MCF 10A (cell line): ENCODE measurements at regions not wholly inside any gene's neighbourhood (a gene's known extent, or its start where the extent isn't known, plus 50 kb on each side); places are given as distances from the start of the nearest gene placed in this dataset.
"Not testable (repeated sequence)": the region's sequence is repeated elsewhere in the genome, so short reads cannot be mapped to it uniquely, and the experiment has no call there.

Experiments
- BruUV-seq: library from RNA; stranded (reverse); fragments of 400-500 nt; replicated peaks from 2 replicates; lab custom pipeline; 2021; lab: Mats Ljungman, UMichigan
- CTCF ChIA-PET: fragments of 300-600 bp; sonication (Branson Sonifier 250); formaldehyde crosslinking; extraction: SDS; loops from one replicate; lab custom pipeline; 2021; ENCODE audit warnings: antibody characterized with exemption, inconsistent platforms; lab: Yijun Ruan, JAX
- POLR2A ChIA-PET: fragments of 300-600, 350-650 bp; sonication (Branson Sonifier 250); formaldehyde crosslinking; extraction: SDS; loops from one replicate; lab custom pipeline; 2020; ENCODE audit warnings: antibody characterized with exemption, inconsistent platforms; lab: Yijun Ruan, JAX
- DNase-seq: peaks from one replicate; pipeline ENCODE4 v3.0.0-alpha.2; 2018; ENCODE audit not compliant: unreplicated experiment
- H3K27ac Mint-ChIP-seq: one replicate; pipeline ENCODE4 v1.8.0; 2022; ENCODE audit warnings: mild to moderate bottlenecking, low read depth, mixed read lengths; ENCODE audit not compliant: unreplicated experiment
- H3K27me3 Mint-ChIP-seq: one replicate; pipeline ENCODE4 v1.8.0; 2022; ENCODE audit warnings: mixed read lengths; ENCODE audit not compliant: insufficient read depth, unreplicated experiment
- H3K36me3 Mint-ChIP-seq: one replicate; pipeline ENCODE4 v1.8.0; 2022; ENCODE audit warnings: mild to moderate bottlenecking, moderate library complexity, mixed read lengths; ENCODE audit not compliant: insufficient read depth, unreplicated experiment
- H3K4me1 Mint-ChIP-seq: one replicate; pipeline ENCODE4 v1.8.0; 2022; ENCODE audit warnings: mixed read lengths; ENCODE audit not compliant: insufficient read depth, unreplicated experiment
- H3K4me3 Mint-ChIP-seq: one replicate; pipeline ENCODE4 v1.8.0; 2022; ENCODE audit warnings: mild to moderate bottlenecking, moderate library complexity, mixed read lengths; ENCODE audit not compliant: unreplicated experiment
- H3K9me3 Mint-ChIP-seq: one replicate; pipeline ENCODE4 v1.8.0; 2022; ENCODE audit warnings: mixed read lengths; ENCODE audit not compliant: unreplicated experiment
- intact Hi-C: fragments of 100-400 bp; cut with micrococcal nuclease; formaldehyde crosslinking; loops from 2 replicates; pipeline ENCODE4 v1.14.1; 2022
- TF ChIP-seq, protein P1 (sequence below): fragments of 200-600 bp; IDR thresholded peaks from one replicate; pipeline ENCODE4 v1.8.0; 2022; ENCODE audit warnings: antibody characterized with exemption, mild to moderate bottlenecking; ENCODE audit not compliant: unreplicated experiment

DNA sequence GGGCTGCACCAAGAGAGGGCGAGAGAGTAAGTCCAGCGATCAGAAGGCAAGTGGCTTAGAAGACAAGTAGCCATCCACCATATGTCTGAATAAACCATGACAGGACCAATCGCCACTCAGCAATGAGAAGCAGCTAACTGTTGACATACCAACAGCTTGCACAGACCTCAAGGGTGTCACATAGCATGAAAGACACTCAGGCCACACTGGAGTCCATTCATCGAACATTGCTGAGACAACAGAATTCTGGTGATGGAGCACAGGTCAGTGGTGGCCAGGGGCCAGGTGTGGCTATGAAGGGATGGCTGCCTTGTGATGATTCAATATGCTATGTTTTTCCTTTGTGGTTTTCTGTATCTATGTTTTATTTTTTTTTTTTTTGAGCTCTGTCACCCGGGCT lies 236.2 kb upstream of the FRG2C start:
- not testable (repeated sequence) for BruUV-seq, H3K4me1 Mint-ChIP-seq

DNA sequence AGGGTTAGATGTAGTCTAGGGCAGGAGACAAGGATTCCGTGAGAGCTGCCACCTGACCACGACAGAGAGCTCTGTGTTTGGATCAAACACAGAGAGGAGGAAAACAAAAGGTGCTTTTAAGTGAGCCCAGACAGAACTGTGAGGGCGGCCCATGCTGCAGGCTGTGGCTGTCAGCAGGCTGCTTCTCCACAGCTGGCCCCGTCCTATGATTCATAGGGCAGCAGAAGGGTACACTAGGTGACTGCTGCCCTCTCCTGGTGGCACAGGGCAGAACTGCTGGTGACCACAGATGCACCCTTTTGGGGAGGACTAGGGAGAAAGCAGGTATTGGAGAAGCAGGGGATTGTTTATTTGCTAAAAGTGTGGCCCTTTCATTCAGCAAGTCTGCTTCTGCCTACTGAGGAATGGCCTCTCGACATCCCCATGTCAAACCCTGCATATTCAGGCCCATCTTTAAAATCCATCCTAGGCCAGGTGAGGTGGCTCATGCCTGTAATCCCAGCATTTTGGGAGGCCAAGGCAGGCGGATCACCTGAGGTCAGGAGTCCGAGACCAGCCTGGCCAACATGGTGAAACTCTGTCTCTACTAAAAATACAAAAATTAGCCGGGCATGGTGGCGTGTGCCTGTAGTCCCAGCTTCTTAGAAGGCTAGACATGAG lies 234.4 kb upstream of the FRG2C start:
- CTCF ChIA-PET = interaction anchor here (0.7 to 3.5 kb wide), 10 partner anchors 9 to 284 kb away, joined by 3 to 22 read pairs (median 4); no protein-coding TSS in a partner anchor
- H3K4me3 Mint-ChIP-seq, POLR2A ChIA-PET, BruUV-seq, H3K4me1 Mint-ChIP-seq, H3K27ac Mint-ChIP-seq, H3K9me3 Mint-ChIP-seq, H3K27me3 Mint-ChIP-seq: not testable (repeated sequence)
- H3K36me3 Mint-ChIP-seq = peaks cover 69% of the 10 kb centered on the region
- TF ChIP-seq, protein P1, sequence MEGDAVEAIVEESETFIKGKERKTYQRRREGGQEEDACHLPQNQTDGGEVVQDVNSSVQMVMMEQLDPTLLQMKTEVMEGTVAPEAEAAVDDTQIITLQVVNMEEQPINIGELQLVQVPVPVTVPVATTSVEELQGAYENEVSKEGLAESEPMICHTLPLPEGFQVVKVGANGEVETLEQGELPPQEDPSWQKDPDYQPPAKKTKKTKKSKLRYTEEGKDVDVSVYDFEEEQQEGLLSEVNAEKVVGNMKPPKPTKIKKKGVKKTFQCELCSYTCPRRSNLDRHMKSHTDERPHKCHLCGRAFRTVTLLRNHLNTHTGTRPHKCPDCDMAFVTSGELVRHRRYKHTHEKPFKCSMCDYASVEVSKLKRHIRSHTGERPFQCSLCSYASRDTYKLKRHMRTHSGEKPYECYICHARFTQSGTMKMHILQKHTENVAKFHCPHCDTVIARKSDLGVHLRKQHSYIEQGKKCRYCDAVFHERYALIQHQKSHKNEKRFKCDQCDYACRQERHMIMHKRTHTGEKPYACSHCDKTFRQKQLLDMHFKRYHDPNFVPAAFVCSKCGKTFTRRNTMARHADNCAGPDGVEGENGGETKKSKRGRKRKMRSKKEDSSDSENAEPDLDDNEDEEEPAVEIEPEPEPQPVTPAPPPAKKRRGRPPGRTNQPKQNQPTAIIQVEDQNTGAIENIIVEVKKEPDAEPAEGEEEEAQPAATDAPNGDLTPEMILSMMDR = peak; percentile 77
- peak; percentile 78 for DNase-seq
- intact Hi-C loops = loop anchor here (1.0 to 5.0 kb wide), 2 partner anchors 172 to 237 kb away; no protein-coding TSS in a partner anchor

More for the DNA sequence above, 236.2 kb upstream of the FRG2C start:
- POLR2A ChIA-PET, H3K27ac Mint-ChIP-seq, H3K4me3 Mint-ChIP-seq, intact Hi-C loops, H3K9me3 Mint-ChIP-seq, H3K27me3 Mint-ChIP-seq, DNase-seq: not testable (repeated sequence)
- peaks cover 74% of the 10 kb centered on the region for H3K36me3 Mint-ChIP-seq
- CTCF ChIA-PET = interaction anchor here (1.0 to 1.8 kb wide), 3 partner anchors 135 to 236 kb away, joined by 4 read pairs; no protein-coding TSS in a partner anchor

- CTCF ChIA-PET = interaction anchor here (0.7 to 3.5 kb wide), 5 partner anchors 8 to 285 kb away, joined by 3 to 22 read pairs (median 4); no protein-coding TSS in a partner anchor
- POLR2A ChIA-PET, BruUV-seq, DNase-seq, H3K9me3 Mint-ChIP-seq, H3K4me1 Mint-ChIP-seq, H3K27me3 Mint-ChIP-seq, H3K4me3 Mint-ChIP-seq, H3K27ac Mint-ChIP-seq: not testable (repeated sequence)
- intact Hi-C loops = loop anchor here (5.0 kb wide), 1 partner anchor 173 kb away; no protein-coding TSS in a partner anchor
- H3K36me3 Mint-ChIP-seq = peaks cover 67% of the 10 kb centered on the region
Observed at GRCh38 chr3:75430406-75430805, 233.7 kb upstream of the FRG2C start.

DNA sequence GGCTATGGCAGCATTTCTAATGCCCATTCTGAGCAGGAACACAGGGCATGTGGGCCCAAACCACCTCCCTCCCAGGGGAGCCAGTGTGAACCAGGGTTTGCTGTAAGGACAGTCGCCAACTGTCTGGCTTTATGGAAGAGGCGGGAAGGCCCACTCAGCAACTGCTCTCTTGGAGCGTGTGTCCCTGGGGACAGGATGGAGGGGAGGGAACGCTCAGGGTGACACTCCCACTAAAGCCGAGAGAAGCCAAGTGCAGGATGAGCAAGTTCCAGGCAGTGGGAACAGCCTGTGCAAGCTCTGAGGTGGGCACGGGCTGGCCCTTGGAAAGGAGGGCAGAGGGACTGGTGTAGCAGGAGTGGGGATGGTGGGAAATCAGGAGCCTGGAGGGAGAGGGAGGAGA lies 233.0 kb upstream of the FRG2C start:
- CTCF ChIA-PET = interaction anchor here (2.0 to 3.5 kb wide), 2 partner anchors 9 to 170 kb away, joined by 4 to 18 read pairs; no protein-coding TSS in a partner anchor
- H3K27ac Mint-ChIP-seq, H3K9me3 Mint-ChIP-seq, DNase-seq, BruUV-seq, H3K4me1 Mint-ChIP-seq, POLR2A ChIA-PET, H3K27me3 Mint-ChIP-seq, H3K4me3 Mint-ChIP-seq: not testable (repeated sequence)
- intact Hi-C loops = loop anchor here (5.0 kb wide), 1 partner anchor 174 kb away; no protein-coding TSS in a partner anchor
- H3K36me3 Mint-ChIP-seq = peaks cover 60% of the 10 kb centered on the region

- Mint-ChIP-seq H3K36me3 (peaks cover 57% of the 10 kb centered on the region), H3K4me1 (peaks cover 10% of the 10 kb centered on the region)
- H3K9me3 Mint-ChIP-seq, DNase-seq, H3K27ac Mint-ChIP-seq, H3K4me3 Mint-ChIP-seq, POLR2A ChIA-PET, BruUV-seq, H3K27me3 Mint-ChIP-seq: not testable (repeated sequence)
- intact Hi-C loops = loop anchor here (5.0 kb wide), 1 partner anchor 175 kb away; no protein-coding TSS in a partner anchor
- CTCF ChIA-PET = interaction anchor here (0.6 kb wide), 1 partner anchor 602 kb away, joined by 3 read pairs; no protein-coding TSS in a partner anchor
Observed at GRCh38 chr3:75432466-75432865, 231.7 kb upstream of the FRG2C start.

DNA sequence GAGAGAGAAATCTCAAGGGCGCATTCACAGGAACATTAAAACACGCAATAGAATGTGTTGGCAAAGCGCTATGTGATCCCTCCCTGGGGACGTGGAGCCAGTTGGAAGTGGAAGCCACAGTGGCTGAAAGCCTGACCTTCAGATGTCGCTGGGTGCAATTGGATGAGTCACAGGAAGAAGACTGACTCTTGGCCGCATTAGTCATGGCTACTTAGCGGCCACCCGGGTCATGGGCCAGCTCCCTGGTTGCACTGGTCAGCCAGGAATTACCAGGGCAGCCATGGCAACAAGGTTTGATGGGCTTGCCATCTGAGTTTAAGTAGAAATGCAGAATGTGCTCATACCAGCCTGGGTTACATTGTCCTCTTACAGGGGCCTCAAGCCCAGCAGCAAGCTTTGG lies 231.2 kb upstream of the FRG2C start:
- H3K27me3 Mint-ChIP-seq, H3K9me3 Mint-ChIP-seq, H3K4me3 Mint-ChIP-seq, H3K27ac Mint-ChIP-seq, BruUV-seq, POLR2A ChIA-PET: not testable (repeated sequence)
- peak; percentile 87 for DNase-seq
- peaks cover 10% of the 10 kb centered on the region for H3K4me1 Mint-ChIP-seq
- H3K36me3 Mint-ChIP-seq = peaks cover 53% of the 10 kb centered on the region
- intact Hi-C loops = loop anchor here (5.0 kb wide), 1 partner anchor 176 kb away; no protein-coding TSS in a partner anchor
- CTCF ChIA-PET = interaction anchor here (0.6 kb wide), 1 partner anchor 601 kb away, joined by 3 read pairs; no protein-coding TSS in a partner anchor

- CTCF ChIA-PET, BruUV-seq, DNase-seq, H3K9me3 Mint-ChIP-seq, H3K27ac Mint-ChIP-seq, H3K27me3 Mint-ChIP-seq, POLR2A ChIA-PET, H3K4me3 Mint-ChIP-seq: not testable (repeated sequence)
- peaks cover 10% of the 10 kb centered on the region for H3K4me1 Mint-ChIP-seq
- intact Hi-C loops = loop anchor here (5.0 kb wide), 1 partner anchor 176 kb away; no protein-coding TSS in a partner anchor
- H3K36me3 Mint-ChIP-seq = peaks cover 49% of the 10 kb centered on the region
Observed at GRCh38 chr3:75433295-75433694, 230.8 kb upstream of the FRG2C start.

DNA sequence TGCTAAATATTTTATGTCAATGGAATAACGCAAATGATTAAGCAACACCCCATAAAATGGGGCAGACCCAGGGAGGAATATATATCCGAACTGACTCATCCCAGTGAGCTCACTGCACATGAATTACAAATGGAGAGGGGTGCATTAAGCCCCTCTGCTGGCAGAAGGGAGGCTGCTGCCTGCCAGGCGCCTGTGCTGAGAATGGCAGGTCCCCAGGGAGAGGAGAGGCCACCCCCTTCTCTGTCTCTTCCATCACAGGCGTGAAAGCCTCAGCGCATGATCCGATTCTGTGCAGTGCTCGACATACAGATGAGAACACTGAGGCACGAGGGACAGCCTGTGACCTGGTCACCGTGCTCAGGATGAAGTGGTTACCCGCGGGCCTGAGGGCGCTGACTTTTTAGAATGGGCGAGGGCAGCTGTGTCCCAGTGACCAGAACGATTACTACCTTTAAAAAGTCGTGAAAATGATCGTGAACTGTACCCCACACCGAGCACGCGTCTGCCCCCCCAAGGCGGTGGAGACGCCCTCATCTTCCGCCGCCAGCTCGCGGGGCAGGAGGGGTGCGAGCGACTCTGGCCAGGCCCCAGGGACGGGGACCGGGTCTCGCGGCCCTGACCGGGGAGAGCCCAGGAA lies 229.7 kb upstream of the FRG2C start:
- intact Hi-C loops = loop anchor here (5.0 kb wide), 1 partner anchor 177 kb away; no protein-coding TSS in a partner anchor
- peak overlapping the region; percentile 97 for H3K27ac Mint-ChIP-seq
- H3K9me3 Mint-ChIP-seq, BruUV-seq, CTCF ChIA-PET, H3K27me3 Mint-ChIP-seq, POLR2A ChIA-PET: not testable (repeated sequence)
- DNase-seq = peak; percentile 49
- H3K4me3 Mint-ChIP-seq = peak overlapping the region; percentile 86
- H3K36me3 Mint-ChIP-seq = peaks cover 38% of the 10 kb centered on the region
- H3K4me1 Mint-ChIP-seq = peaks cover 10% of the 10 kb centered on the region
